ENCODE measurements at regions not wholly inside any gene's neighbourhood (a gene's known extent, or its start where the extent isn't known, plus 50 kb on each side); places are given as distances from the start of the nearest gene placed in this dataset.

- TF ChIP-seq, protein P1, sequence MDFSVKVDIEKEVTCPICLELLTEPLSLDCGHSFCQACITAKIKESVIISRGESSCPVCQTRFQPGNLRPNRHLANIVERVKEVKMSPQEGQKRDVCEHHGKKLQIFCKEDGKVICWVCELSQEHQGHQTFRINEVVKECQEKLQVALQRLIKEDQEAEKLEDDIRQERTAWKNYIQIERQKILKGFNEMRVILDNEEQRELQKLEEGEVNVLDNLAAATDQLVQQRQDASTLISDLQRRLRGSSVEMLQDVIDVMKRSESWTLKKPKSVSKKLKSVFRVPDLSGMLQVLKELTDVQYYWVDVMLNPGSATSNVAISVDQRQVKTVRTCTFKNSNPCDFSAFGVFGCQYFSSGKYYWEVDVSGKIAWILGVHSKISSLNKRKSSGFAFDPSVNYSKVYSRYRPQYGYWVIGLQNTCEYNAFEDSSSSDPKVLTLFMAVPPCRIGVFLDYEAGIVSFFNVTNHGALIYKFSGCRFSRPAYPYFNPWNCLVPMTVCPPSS (IDR thresholded peaks at IDR 0.05) = no peak
- TF ChIP-seq, protein P2, sequence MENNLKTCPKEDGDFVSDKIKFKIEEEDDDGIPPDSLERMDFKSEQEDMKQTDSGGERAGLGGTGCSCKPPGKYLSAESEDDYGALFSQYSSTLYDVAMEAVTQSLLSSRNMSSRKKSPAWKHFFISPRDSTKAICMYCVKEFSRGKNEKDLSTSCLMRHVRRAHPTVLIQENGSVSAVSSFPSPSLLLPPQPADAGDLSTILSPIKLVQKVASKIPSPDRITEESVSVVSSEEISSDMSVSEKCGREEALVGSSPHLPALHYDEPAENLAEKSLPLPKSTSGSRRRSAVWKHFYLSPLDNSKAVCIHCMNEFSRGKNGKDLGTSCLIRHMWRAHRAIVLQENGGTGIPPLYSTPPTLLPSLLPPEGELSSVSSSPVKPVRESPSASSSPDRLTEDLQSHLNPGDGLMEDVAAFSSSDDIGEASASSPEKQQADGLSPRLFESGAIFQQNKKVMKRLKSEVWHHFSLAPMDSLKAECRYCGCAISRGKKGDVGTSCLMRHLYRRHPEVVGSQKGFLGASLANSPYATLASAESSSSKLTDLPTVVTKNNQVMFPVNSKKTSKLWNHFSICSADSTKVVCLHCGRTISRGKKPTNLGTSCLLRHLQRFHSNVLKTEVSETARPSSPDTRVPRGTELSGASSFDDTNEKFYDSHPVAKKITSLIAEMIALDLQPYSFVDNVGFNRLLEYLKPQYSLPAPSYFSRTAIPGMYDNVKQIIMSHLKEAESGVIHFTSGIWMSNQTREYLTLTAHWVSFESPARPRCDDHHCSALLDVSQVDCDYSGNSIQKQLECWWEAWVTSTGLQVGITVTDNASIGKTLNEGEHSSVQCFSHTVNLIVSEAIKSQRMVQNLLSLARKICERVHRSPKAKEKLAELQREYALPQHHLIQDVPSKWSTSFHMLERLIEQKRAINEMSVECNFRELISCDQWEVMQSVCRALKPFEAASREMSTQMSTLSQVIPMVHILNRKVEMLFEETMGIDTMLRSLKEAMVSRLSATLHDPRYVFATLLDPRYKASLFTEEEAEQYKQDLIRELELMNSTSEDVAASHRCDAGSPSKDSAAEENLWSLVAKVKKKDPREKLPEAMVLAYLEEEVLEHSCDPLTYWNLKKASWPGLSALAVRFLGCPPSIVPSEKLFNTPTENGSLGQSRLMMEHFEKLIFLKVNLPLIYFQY (CRISPR knock-in tag; IDR thresholded peaks at IDR 0.05; ENCODE audit: borderline replicate concordance) = no peak
These were observed 983.8 kb downstream of the CDH9 start (continued) for GRCh38 chr5:26054594-26054993.

DNA sequence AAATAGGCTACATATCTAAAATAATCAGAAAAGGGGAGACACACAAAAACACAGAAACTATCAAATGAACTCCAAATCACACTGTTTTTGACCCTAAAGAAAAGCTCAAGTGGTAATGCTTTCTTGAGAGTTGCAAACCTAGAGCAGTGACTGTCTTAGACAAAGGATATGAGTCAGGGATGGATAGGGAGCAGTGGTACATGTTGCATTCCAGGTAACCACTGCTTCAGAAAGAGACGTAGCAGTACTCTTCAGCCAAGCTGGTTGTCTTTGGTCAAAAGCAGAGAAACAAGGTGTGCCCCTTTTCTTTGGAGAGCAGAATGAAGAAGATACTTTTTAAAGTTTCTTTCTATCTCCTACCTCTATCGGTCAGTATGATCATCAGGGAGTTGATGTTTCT, 1003.6 kb downstream of the CDH9 start:
- H3K9ac ChIP-seq (ENCODE audit: insufficient read depth, low read depth, low read length) = no peak overlapping the region
- H3K4me3 ChIP-seq (replicated peaks in 1 of 3; ENCODE audit: insufficient read depth in 1 of 3, low read depth in 2 of 3, low read length in 3 of 3) = no peak overlapping the region
- H3K4me1 ChIP-seq (ENCODE audit: insufficient read depth, low read length) = no peaks in the 10 kb centered on the region
- in situ Hi-C loops (cut with HindIII; ENCODE audit: extremely low pct_ligation_motif_present, low pct_unique_long_range_greater_than_20kb) = no loop called here
- H2AFZ ChIP-seq (ENCODE audit: low read length) = no peak overlapping the region
- H4K20me1 ChIP-seq (ENCODE audit: insufficient read depth, low read length) = no peaks in the 10 kb centered on the region
- no peak overlapping the region for H3K27ac ChIP-seq (ENCODE audit: extremely low read length, insufficient read depth, low read length)
- BruUV-seq (replicated peaks) = no TSS peak
- 13% methylated on average over 2 of the region's 2 CpGs for WGBS (ENCODE audit: low lambda C conversion rate)
- H3K27me3 ChIP-seq (ENCODE audit: control insufficient read depth in 1 of 2, insufficient read depth in 2 of 2, low read length in 2 of 2) = no peaks in the 10 kb centered on the region
- H3K36me3 ChIP-seq (replicated peaks in 1 of 2; ENCODE audit: control insufficient read depth in 1 of 2, insufficient read depth in 2 of 2, low read length in 2 of 2) = no peaks in the 10 kb centered on the region
- intact Hi-C loops (cut with micrococcal nuclease; ENCODE audit: unreplicated experiment) = no loop called here
- POLR2A ChIA-PET = no interaction called here
- no peaks in the 10 kb centered on the region for H3K79me2 ChIP-seq (ENCODE audit: insufficient read depth, low read length)
- H3K9me3 ChIP-seq (ENCODE audit: low read length) = peaks cover 10% of the 10 kb centered on the region; the same call in 1 of the 2 replicates
- TF ChIP-seq DMAP1 (CRISPR knock-in tag; IDR thresholded peaks at IDR 0.05) (no peak), CBFB (CRISPR knock-in tag; IDR thresholded peaks at IDR 0.05) (no peak), IKZF5 (CRISPR knock-in tag; IDR thresholded peaks at IDR 0.05) (no peak)
- DNase-seq (ENCODE audit: low spot score) (no peak), ATAC-seq (no peak), FAIRE-seq (no peak)
- H3K4me2 ChIP-seq (ENCODE audit: low read depth, low read length) = no peak overlapping the region
- CTCF ChIA-PET (ENCODE audit: low intra/inter-chr PET ratio, low total read pairs) = no interaction called here
